ENCODE measurements at regions not wholly inside any gene's neighbourhood (a gene's known extent, or its start where the extent isn't known, plus 50 kb on each side); places are given as distances from the start of the nearest gene placed in this dataset.

DNA sequence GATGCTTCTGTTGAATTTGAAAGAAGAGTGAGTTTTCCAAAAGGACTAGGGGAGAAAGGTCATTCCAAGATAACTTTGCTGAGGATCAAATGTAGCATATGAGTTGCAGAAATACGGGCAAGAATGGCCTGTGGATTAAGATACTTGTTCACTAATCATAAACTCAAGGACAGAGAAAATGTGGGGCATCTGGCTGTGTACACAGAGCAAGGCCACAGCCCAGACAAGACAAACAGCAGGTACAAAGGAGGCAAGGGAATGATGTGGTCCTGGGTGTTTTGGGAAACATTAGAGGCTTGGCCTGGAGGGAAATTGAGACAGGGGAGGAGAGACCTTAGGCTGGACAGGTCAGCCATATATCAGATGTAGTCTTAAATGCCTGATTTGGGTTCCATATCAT is 254.8 kb downstream of the TTC32 start:
- TF ChIP-seq SUZ12 (IDR thresholded peaks at IDR 0.05; ENCODE audit: extremely low read depth, insufficient read depth, insufficient read length) (no peak), YY1 (IDR thresholded peaks at IDR 0.05; ENCODE audit: insufficient read depth, insufficient read length) (no peak), ZNF274 (IDR thresholded peaks at IDR 0.05; ENCODE audit: low read depth, low read length) (no peak)
- H3K4me1 ChIP-seq (ENCODE audit: insufficient read depth, insufficient read length): no peaks in the 10 kb centered on the region
- DNase-seq (ENCODE audit: low read depth, low spot score): no peak
- no peaks in the 10 kb centered on the region for H3K27me3 ChIP-seq (ENCODE audit: insufficient read depth, insufficient read length)
- no peak overlapping the region for H3K4me3 ChIP-seq (ENCODE audit: insufficient read length, low read depth)
- no peaks in the 10 kb centered on the region for H3K9me3 ChIP-seq (ENCODE audit: insufficient read depth, low read length)
- H3K9ac ChIP-seq (ENCODE audit: insufficient read length, low read depth): no peak overlapping the region
- H3K36me3 ChIP-seq (ENCODE audit: insufficient read depth, insufficient read length, low read length): no peaks in the 10 kb centered on the region

DNA sequence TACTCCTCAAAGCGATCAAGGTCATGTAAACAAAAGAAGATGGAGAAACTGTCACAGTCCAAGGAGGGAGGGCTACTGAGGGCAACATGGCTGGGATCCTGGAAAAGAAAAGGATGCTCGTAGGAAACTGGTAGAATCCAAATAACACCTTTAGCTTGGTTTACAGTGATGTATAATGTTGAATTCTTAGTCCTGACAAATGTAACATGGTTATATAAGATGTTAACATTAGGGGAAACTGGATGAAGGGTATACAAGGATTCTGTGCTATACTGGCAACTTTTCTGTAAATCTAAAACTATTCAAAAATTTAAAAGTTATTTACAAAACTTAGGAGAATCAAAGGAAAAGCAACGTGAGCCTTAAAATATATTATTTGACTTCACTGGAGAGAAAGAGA is 257.0 kb downstream of the TTC32 start:
- TF ChIP-seq YY1 (IDR thresholded peaks at IDR 0.05; ENCODE audit: insufficient read depth, insufficient read length) (no peak), ZNF274 (IDR thresholded peaks at IDR 0.05; ENCODE audit: low read depth, low read length) (no peak), SUZ12 (IDR thresholded peaks at IDR 0.05; ENCODE audit: extremely low read depth, insufficient read depth, insufficient read length) (no peak)
- Histone ChIP-seq H3K9me3 (ENCODE audit: insufficient read depth, low read length) (no peaks in the 10 kb centered on the region), H3K9ac (ENCODE audit: insufficient read length, low read depth) (no peak overlapping the region), H3K4me3 (ENCODE audit: insufficient read length, low read depth) (no peak overlapping the region), H3K4me1 (ENCODE audit: insufficient read depth, insufficient read length) (no peaks in the 10 kb centered on the region), H3K27me3 (ENCODE audit: insufficient read depth, insufficient read length) (no peaks in the 10 kb centered on the region), H3K36me3 (ENCODE audit: insufficient read depth, insufficient read length, low read length) (no peaks in the 10 kb centered on the region)
- no peak for DNase-seq (ENCODE audit: low read depth, low spot score)

DNA sequence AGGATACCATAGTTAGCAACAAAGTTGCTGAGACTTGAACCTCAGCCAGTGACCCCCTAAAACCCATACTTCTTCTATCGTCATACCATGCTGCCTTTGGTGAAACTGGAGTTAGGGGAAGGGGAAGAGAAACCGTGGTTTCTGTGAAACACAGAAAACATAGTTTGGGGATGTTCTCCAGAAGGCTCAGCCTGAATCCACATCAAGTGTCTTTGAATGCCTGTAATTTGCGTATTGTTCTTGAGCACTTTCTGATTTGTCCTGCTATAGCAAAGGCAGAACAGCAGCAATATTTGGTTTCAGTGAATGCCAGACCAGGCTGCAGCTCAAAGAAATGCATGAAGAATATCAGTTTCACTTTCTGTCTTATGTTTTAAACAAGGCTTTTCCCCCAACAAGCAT is 258.7 kb downstream of the TTC32 start:
- Histone ChIP-seq H3K27me3 (ENCODE audit: insufficient read depth, insufficient read length) (no peaks in the 10 kb centered on the region), H3K36me3 (ENCODE audit: insufficient read depth, insufficient read length, low read length) (no peaks in the 10 kb centered on the region), H3K9me3 (ENCODE audit: insufficient read depth, low read length) (no peaks in the 10 kb centered on the region), H3K9ac (ENCODE audit: insufficient read length, low read depth) (no peak overlapping the region), H3K4me3 (ENCODE audit: insufficient read length, low read depth) (no peak overlapping the region), H3K4me1 (ENCODE audit: insufficient read depth, insufficient read length) (no peaks in the 10 kb centered on the region)
- no peak for DNase-seq (ENCODE audit: low read depth, low spot score)
- no peak for TF ChIP-seq SUZ12 (IDR thresholded peaks at IDR 0.05; ENCODE audit: extremely low read depth, insufficient read depth, insufficient read length)
- TF ChIP-seq YY1 (IDR thresholded peaks at IDR 0.05; ENCODE audit: insufficient read depth, insufficient read length): no peak
- no peak for TF ChIP-seq ZNF274 (IDR thresholded peaks at IDR 0.05; ENCODE audit: low read depth, low read length)

DNA sequence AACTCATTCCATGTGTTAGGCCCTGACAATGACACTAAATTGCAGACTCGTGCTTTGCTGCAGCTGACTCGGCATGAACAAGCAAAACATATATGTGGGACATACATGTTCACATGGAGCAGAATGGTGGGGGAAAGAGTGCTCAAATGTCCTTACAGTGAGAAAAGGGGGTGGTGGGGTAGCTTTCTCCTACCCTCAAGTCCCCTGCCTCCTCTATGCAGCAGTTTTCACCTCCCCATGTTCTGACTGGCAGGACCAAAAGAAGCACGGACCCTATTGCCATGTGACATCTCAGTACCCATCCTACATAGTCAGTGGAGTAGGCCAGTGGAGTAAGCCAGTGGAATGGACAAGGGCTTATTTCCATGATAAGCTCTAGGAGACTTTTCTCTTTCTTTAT is 259.3 kb downstream of the TTC32 start:
- H3K4me3 ChIP-seq (ENCODE audit: insufficient read length, low read depth): no peak overlapping the region
- H3K27me3 ChIP-seq (ENCODE audit: insufficient read depth, insufficient read length): no peaks in the 10 kb centered on the region
- no peak for TF ChIP-seq YY1 (IDR thresholded peaks at IDR 0.05; ENCODE audit: insufficient read depth, insufficient read length)
- no peak for TF ChIP-seq SUZ12 (IDR thresholded peaks at IDR 0.05; ENCODE audit: extremely low read depth, insufficient read depth, insufficient read length)
- no peak for TF ChIP-seq ZNF274 (IDR thresholded peaks at IDR 0.05; ENCODE audit: low read depth, low read length)
- H3K36me3 ChIP-seq (ENCODE audit: insufficient read depth, insufficient read length, low read length): no peaks in the 10 kb centered on the region
- H3K4me1 ChIP-seq (ENCODE audit: insufficient read depth, insufficient read length): no peaks in the 10 kb centered on the region
- no peak for DNase-seq (ENCODE audit: low read depth, low spot score)
- H3K9ac ChIP-seq (ENCODE audit: insufficient read length, low read depth): no peak overlapping the region
- H3K9me3 ChIP-seq (ENCODE audit: insufficient read depth, low read length): no peaks in the 10 kb centered on the region

DNA sequence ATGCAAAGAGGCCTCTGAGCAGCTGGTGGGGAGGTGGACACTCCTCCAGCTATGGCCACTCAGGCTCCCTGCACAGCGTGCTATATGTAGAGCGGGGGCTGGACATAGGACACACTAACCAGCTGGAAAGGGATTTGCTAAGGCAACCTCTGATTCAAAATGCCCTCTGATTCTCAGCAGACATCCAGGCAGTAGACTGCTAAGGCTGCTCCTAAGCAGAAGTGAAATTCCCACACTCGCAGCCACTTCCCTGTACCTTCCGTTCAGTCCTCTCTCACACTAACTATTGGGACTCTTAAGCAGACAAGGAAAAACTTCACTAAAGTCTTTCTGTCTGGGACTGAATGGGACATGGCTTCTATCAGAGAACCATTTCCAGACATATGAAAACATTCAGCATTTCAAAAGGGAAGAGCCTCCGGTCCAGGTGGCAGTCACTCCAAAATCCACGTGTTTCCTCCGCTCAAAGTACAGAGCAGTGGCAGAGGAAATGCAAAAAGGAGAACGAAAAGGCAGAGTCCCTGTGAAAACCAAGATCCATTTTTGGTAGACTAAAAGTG is 265.8 kb downstream of the TTC32 start:
- Histone ChIP-seq H3K27me3 (ENCODE audit: insufficient read depth, insufficient read length) (no peaks in the 10 kb centered on the region), H3K4me3 (ENCODE audit: insufficient read length, low read depth) (no peak overlapping the region), H3K9ac (ENCODE audit: insufficient read length, low read depth) (no peak overlapping the region), H3K9me3 (ENCODE audit: insufficient read depth, low read length) (no peaks in the 10 kb centered on the region), H3K36me3 (ENCODE audit: insufficient read depth, insufficient read length, low read length) (no peaks in the 10 kb centered on the region), H3K4me1 (ENCODE audit: insufficient read depth, insufficient read length) (no peaks in the 10 kb centered on the region)
- TF ChIP-seq ZNF274 (IDR thresholded peaks at IDR 0.05; ENCODE audit: low read depth, low read length) (no peak), YY1 (IDR thresholded peaks at IDR 0.05; ENCODE audit: insufficient read depth, insufficient read length) (no peak), SUZ12 (IDR thresholded peaks at IDR 0.05; ENCODE audit: extremely low read depth, insufficient read depth, insufficient read length) (no peak)
- no peak for DNase-seq (ENCODE audit: low read depth, low spot score)

DNA sequence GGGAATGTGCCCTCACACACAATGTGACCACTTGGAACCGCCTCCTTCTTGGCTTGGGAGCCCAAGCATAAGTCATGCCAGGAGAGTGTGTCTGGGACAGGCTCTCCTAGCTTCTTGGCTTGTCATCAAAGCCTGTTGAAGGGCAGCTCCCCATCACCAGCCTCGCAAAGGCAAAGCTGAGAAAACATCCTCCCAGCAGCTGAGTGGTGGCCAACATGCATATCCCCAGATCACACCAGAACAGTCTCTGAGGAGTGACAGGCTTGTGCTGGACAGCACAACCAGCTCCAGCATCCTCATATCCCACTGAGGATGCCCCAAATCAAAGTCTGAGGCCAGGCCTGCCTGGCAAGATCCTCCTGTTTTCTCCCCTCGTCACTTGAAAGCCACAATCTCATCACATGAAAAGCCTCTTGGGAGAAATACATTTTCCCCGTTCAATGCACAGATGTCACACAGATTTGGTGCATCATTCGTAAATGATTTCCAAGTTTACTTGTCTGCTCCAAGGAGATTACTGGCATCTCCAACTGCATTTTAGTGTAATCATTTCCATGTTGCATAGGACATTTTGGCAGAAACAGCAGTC is 269.3 kb downstream of the TTC32 start:
- no peaks in the 10 kb centered on the region for H3K36me3 ChIP-seq (ENCODE audit: insufficient read depth, insufficient read length, low read length)
- H3K9ac ChIP-seq (ENCODE audit: insufficient read length, low read depth): no peak overlapping the region
- no peaks in the 10 kb centered on the region for H3K4me1 ChIP-seq (ENCODE audit: insufficient read depth, insufficient read length)
- TF ChIP-seq SUZ12 (IDR thresholded peaks at IDR 0.05; ENCODE audit: extremely low read depth, insufficient read depth, insufficient read length) (no peak), ZNF274 (IDR thresholded peaks at IDR 0.05; ENCODE audit: low read depth, low read length) (no peak), YY1 (IDR thresholded peaks at IDR 0.05; ENCODE audit: insufficient read depth, insufficient read length) (no peak)
- H3K27me3 ChIP-seq (ENCODE audit: insufficient read depth, insufficient read length): no peaks in the 10 kb centered on the region
- no peak overlapping the region for H3K4me3 ChIP-seq (ENCODE audit: insufficient read length, low read depth)
- DNase-seq (ENCODE audit: low read depth, low spot score): no peak
- no peaks in the 10 kb centered on the region for H3K9me3 ChIP-seq (ENCODE audit: insufficient read depth, low read length)

DNA sequence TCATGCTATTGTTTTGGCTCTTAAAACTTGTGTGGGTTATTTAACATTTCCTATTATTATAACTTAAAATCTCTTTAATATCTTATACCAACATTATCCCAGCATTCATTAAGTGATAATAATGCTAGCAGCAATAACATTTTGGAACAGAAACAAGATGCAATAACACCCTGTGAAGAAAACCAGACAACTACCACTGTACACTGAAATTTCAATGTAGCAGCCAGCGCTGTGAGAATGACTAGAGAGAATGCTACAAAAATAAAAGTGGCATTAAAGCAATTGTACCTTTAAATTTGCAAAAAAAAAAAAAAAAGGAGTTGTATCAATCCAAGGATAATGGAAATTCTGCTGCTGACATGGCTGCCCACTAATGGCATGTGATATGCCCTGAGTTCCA is 269.9 kb downstream of the TTC32 start:
- DNase-seq (ENCODE audit: low read depth, low spot score): no peak
- Histone ChIP-seq H3K4me3 (ENCODE audit: insufficient read length, low read depth) (no peak overlapping the region), H3K9ac (ENCODE audit: insufficient read length, low read depth) (no peak overlapping the region), H3K36me3 (ENCODE audit: insufficient read depth, insufficient read length, low read length) (no peaks in the 10 kb centered on the region), H3K27me3 (ENCODE audit: insufficient read depth, insufficient read length) (no peaks in the 10 kb centered on the region), H3K4me1 (ENCODE audit: insufficient read depth, insufficient read length) (no peaks in the 10 kb centered on the region), H3K9me3 (ENCODE audit: insufficient read depth, low read length) (no peaks in the 10 kb centered on the region)
- TF ChIP-seq SUZ12 (IDR thresholded peaks at IDR 0.05; ENCODE audit: extremely low read depth, insufficient read depth, insufficient read length): no peak
- no peak for TF ChIP-seq YY1 (IDR thresholded peaks at IDR 0.05; ENCODE audit: insufficient read depth, insufficient read length)
- no peak for TF ChIP-seq ZNF274 (IDR thresholded peaks at IDR 0.05; ENCODE audit: low read depth, low read length)
